OCI-LY3 (cell line): ENCODE measurements at regions not wholly inside any gene's neighbourhood (a gene's known extent, or its start where the extent isn't known, plus 50 kb on each side); places are given as distances from the start of the nearest gene placed in this dataset.

ENCODE experiments used
- H2AFZ ChIP-seq: fragments of 200-600, 300-600 bp; shearing (Covaris generic); 2 replicates; pipeline ENCODE4 v1.6.0; 2014; ENCODE audit warnings: antibody characterized with exemption, low read depth, low read length
- H3K27ac ChIP-seq: fragments of 200-600, 300-600 bp; sonication (generic); 2 replicates; pipeline ENCODE4 v1.5.1; 2014; ENCODE audit warnings: mild to moderate bottlenecking, low read length, moderate library complexity, mixed read lengths
- H3K27me3 ChIP-seq: fragments of 200-600, 300-600 bp; sonication (generic); 2 replicates; pipeline ENCODE4 v1.6.1; 2014; ENCODE audit warnings: low read depth, low read length, mixed read lengths
- H3K36me3 ChIP-seq: fragments of 200-600, 300-600 bp; sonication (generic); replicated peaks from 2 replicates; pipeline ENCODE3; 2014; ENCODE audit warnings: low read depth, low read length, mixed read lengths
- H3K4me1 ChIP-seq: fragments of 300-600, 200-600 bp; sonication (generic); 2 replicates; pipeline ENCODE4 v1.6.1; 2014; ENCODE audit warnings: low read length, mixed read lengths
- H3K4me2 ChIP-seq: fragments of 200-600, 300-600 bp; sonication (generic); 2 replicates; pipeline ENCODE4 v1.6.1; 2014; ENCODE audit warnings: low read length, mixed read lengths
- H3K4me3 ChIP-seq: fragments of 300-600, 200-600 bp; sonication (generic); 2 replicates; pipeline ENCODE4 v1.5.1; 2014; ENCODE audit warnings: antibody characterized with exemption, mild to moderate bottlenecking, low read length, moderate library complexity
- H3K79me2 ChIP-seq: fragments of 300-600, 200-600 bp; shearing (Covaris generic); 2 replicates; pipeline ENCODE4 v1.6.1; 2014; ENCODE audit warnings: mild to moderate bottlenecking, low read length, mixed read lengths
- H3K9ac ChIP-seq: fragments of 300-600, 200-600 bp; shearing (Covaris generic); 2 replicates; pipeline ENCODE4 v1.6.0; 2014; ENCODE audit warnings: mild to moderate bottlenecking, low read length, moderate library complexity
- H3K9me3 ChIP-seq: fragments of 200-600, 300-600 bp; shearing (Covaris generic); 2 replicates; pipeline ENCODE4 v1.6.1; 2014; ENCODE audit warnings: low read length, mixed read lengths; ENCODE audit not compliant: insufficient read depth
- H4K20me1 ChIP-seq: fragments of 200-600, 300-600 bp; sonication (generic); 2 replicates; pipeline ENCODE4 v1.6.1; 2016; ENCODE audit warnings: low read length, mixed read lengths; ENCODE audit not compliant: insufficient read depth
- EZH2phosphoT487 ChIP-seq: fragments of 200-600 bp; shearing (Covaris generic); IDR thresholded peaks from 2 replicates; pipeline ENCODE4 v1.6.1; 2018; ENCODE audit warnings: antibody characterized with exemption, mixed run types, low read depth
- TF ChIP-seq, protein P1 (sequence below): fragments of 200-600, 300-600 bp; sonication (generic); IDR thresholded peaks from 2 replicates; pipeline ENCODE4 v1.5.1; 2014; ENCODE audit warnings: antibody characterized with exemption, low read length, low read depth

DNA sequence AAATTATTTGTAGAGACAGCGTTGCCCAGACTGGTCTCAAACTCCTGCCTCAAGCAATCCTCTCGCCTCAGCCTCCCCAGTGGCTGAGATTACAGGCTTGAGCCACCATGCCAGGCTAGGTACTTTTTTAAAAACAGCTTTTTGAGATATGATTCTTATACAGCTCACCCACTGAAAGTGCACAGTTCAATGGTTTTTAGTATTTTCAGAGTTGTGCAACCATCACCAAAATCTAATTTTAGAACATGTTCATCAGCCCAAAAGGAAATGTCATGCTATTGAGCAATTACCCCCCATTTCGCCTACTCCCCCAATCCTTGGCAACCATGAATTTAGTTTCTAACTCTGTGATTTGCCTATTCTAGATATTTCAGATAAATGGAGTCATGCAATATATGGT, 73.7 kb downstream of the EVX1 start:
- no peaks in the 10 kb centered on the region for H4K20me1 ChIP-seq
- no peaks in the 10 kb centered on the region; the same call in 1 of the 2 replicates for H3K27me3 ChIP-seq
- H3K36me3 ChIP-seq: no peaks in the 10 kb centered on the region
- no peak overlapping the region for H3K27ac ChIP-seq
- H3K79me2 ChIP-seq: no peaks in the 10 kb centered on the region
- H3K9me3 ChIP-seq: no peaks in the 10 kb centered on the region
- no peak overlapping the region for H3K4me2 ChIP-seq
- peaks cover 1% of the 10 kb centered on the region; the same call in 1 of the 2 replicates for H3K4me1 ChIP-seq
- no peak overlapping the region for H3K9ac ChIP-seq
- no peak overlapping the region for H2AFZ ChIP-seq
- TF ChIP-seq, protein P1, sequence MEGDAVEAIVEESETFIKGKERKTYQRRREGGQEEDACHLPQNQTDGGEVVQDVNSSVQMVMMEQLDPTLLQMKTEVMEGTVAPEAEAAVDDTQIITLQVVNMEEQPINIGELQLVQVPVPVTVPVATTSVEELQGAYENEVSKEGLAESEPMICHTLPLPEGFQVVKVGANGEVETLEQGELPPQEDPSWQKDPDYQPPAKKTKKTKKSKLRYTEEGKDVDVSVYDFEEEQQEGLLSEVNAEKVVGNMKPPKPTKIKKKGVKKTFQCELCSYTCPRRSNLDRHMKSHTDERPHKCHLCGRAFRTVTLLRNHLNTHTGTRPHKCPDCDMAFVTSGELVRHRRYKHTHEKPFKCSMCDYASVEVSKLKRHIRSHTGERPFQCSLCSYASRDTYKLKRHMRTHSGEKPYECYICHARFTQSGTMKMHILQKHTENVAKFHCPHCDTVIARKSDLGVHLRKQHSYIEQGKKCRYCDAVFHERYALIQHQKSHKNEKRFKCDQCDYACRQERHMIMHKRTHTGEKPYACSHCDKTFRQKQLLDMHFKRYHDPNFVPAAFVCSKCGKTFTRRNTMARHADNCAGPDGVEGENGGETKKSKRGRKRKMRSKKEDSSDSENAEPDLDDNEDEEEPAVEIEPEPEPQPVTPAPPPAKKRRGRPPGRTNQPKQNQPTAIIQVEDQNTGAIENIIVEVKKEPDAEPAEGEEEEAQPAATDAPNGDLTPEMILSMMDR: no peak
- TF ChIP-seq EZH2phosphoT487: no peak
- H3K4me3 ChIP-seq: no peak overlapping the region

DNA sequence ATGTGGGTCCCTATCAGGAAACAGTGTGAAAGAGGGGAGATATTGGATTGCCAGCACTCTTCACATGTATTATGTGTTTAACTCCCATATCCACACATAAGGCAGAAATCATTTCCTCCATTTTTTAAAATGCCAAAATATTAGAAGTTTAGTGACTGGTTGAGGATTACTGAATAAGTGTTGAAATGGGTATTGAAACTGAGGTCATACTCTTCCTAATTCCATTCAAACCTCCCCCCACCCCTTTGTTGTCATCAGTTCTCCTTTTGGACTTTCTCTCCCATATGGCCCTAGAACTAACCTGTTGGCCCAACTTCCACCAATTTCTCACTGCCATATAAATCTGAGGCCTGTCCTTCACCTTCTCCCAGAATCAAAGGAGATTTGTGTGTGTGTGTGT, 81.6 kb downstream of the EVX1 start:
- no peak overlapping the region for H3K27ac ChIP-seq
- TF ChIP-seq, protein P1: no peak
- no peak for TF ChIP-seq EZH2phosphoT487
- H4K20me1 ChIP-seq: no peaks in the 10 kb centered on the region
- H3K4me1 ChIP-seq: peaks cover 5% of the 10 kb centered on the region; the same call in 1 of the 2 replicates
- H3K36me3 ChIP-seq: no peaks in the 10 kb centered on the region
- H3K4me3 ChIP-seq: no peak overlapping the region
- no peak overlapping the region for H2AFZ ChIP-seq
- H3K9me3 ChIP-seq: no peaks in the 10 kb centered on the region
- H3K79me2 ChIP-seq: no peaks in the 10 kb centered on the region
- H3K9ac ChIP-seq: no peak overlapping the region
- no peaks in the 10 kb centered on the region for H3K27me3 ChIP-seq
- no peak overlapping the region for H3K4me2 ChIP-seq

DNA sequence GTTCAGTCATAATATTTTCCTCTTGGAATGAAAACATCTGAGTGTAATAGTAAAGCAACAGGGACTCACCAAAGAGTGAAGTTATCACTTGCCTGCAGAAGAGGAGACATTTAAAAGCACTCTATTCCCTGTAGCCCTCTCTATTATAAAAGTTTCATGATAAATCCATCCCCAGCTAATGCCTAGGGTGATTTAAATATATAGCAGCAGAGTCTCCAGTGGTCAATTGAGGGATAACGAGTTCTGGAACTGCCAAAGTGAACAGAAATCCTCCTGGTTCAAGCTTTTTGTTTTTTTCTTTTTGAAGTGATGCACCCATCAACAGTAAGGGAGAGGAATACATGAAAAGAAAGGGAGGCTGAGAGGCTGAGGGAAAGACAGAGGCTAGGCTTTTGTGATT, 87.3 kb downstream of the EVX1 start:
- no peaks in the 10 kb centered on the region for H4K20me1 ChIP-seq
- no peak overlapping the region for H3K27ac ChIP-seq
- H3K27me3 ChIP-seq: no peaks in the 10 kb centered on the region
- H3K9me3 ChIP-seq: no peaks in the 10 kb centered on the region
- no peaks in the 10 kb centered on the region for H3K4me1 ChIP-seq
- no peak overlapping the region for H3K4me2 ChIP-seq
- H3K4me3 ChIP-seq: no peak overlapping the region
- no peaks in the 10 kb centered on the region for H3K36me3 ChIP-seq
- H3K79me2 ChIP-seq: no peaks in the 10 kb centered on the region
- no peak for TF ChIP-seq EZH2phosphoT487
- no peak overlapping the region for H2AFZ ChIP-seq
- no peak overlapping the region for H3K9ac ChIP-seq

DNA sequence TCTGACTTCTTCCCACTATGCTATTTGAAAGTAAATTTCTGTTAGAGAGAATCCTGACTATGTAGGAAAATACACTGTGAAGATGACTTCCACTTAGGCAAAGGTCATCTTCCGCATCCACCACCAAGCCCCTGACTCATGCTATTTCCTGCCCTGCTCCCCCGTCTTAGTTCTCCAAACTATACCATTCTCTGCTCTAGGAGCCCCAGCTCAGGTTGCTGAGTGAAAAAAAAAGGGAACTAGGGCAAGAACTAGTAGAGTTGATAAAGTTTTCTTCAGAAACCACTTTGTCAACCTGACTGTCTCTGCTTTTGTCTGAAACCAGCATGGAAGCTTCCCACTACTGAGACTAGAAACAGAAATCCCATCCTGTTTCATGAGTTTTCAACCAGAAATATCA, 96.9 kb downstream of the EVX1 start:
- Histone ChIP-seq H3K27ac (peak overlapping the region; percentile 64), H3K4me1 (peaks cover 14% of the 10 kb centered on the region), H3K9me3 (no peaks in the 10 kb centered on the region), H3K9ac (no peak overlapping the region; the same call in 1 of the 2 replicates), H3K79me2 (no peaks in the 10 kb centered on the region), H3K27me3 (no peaks in the 10 kb centered on the region), H4K20me1 (no peaks in the 10 kb centered on the region), H2AFZ (no peak overlapping the region), H3K36me3 (no peaks in the 10 kb centered on the region), H3K4me2 (peak overlapping the region; percentile 51), H3K4me3 (no peak overlapping the region)
- TF ChIP-seq, protein P1: no peak
- no peak for TF ChIP-seq EZH2phosphoT487

DNA sequence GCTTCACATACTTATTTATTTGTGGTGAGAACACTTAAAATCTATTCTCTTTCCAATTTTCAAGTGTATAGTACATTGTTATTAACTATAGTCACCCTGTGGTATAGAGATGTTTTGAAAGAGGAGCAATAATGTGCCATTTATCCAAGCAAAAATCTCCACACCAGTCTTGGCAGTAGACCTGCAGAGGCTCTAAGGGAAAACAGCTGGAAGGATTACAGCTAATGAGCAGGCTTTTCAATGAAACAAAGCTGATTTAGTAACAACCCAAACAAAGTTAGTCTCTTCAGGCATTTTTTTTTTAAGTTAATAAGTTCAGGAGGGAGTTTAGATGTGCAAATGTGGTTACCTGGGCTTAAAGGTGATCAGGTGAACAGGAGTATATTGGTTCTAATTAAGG, 101.9 kb downstream of the EVX1 start:
- Histone ChIP-seq H3K9me3 (no peaks in the 10 kb centered on the region), H3K4me3 (no peak overlapping the region), H3K36me3 (no peaks in the 10 kb centered on the region), H3K4me2 (no peak overlapping the region), H3K9ac (no peak overlapping the region), H3K79me2 (no peaks in the 10 kb centered on the region), H3K27ac (no peak overlapping the region), H4K20me1 (no peaks in the 10 kb centered on the region), H2AFZ (no peak overlapping the region), H3K27me3 (no peaks in the 10 kb centered on the region), H3K4me1 (peaks cover 10% of the 10 kb centered on the region)
- TF ChIP-seq EZH2phosphoT487: no peak
- TF ChIP-seq, protein P1: no peak
